AG04449 (cell line): ENCODE measurements at regions not wholly inside any gene's neighbourhood (a gene's known extent, or its start where the extent isn't known, plus 50 kb on each side); places are given as distances from the start of the nearest gene placed in this dataset.
"Not testable (repeated sequence)": the region's sequence is repeated elsewhere in the genome, so short reads cannot be mapped to it uniquely, and the experiment has no call there.

Experiments used
- CTCF ChIA-PET: fragments of 350-600 bp; formaldehyde crosslinking; extraction: SDS; loops from one replicate; lab custom pipeline; 2021; ENCODE audit warnings: antibody characterized with exemption; lab: Yijun Ruan, JAX
- POLR2A ChIA-PET: fragments of 400-600, 350-600 bp; formaldehyde crosslinking; extraction: SDS; loops from one replicate; lab custom pipeline; 2020; ENCODE audit warnings: antibody characterized with exemption, inconsistent platforms; lab: Yijun Ruan, JAX
- DNase-seq: peaks from one replicate; pipeline ENCODE4 v3.0.0-alpha.2; 2010; ENCODE audit warnings: low read depth, low spot score
- H3K4me3 ChIP-seq: 2 replicates; pipeline ENCODE4 v1.5.1; 2011; ENCODE audit warnings: low read depth, mild to moderate bottlenecking, control low read depth, low read length
- TF ChIP-seq, protein P1 (sequence below): IDR thresholded peaks from one replicate; pipeline ENCODE4 v1.5.1; 2011; ENCODE audit warnings: mild to moderate bottlenecking, moderate library complexity, low read length, control low read depth, inconsistent platforms; ENCODE audit not compliant: insufficient read depth; ENCODE audit errors: missing control alignments

DNA sequence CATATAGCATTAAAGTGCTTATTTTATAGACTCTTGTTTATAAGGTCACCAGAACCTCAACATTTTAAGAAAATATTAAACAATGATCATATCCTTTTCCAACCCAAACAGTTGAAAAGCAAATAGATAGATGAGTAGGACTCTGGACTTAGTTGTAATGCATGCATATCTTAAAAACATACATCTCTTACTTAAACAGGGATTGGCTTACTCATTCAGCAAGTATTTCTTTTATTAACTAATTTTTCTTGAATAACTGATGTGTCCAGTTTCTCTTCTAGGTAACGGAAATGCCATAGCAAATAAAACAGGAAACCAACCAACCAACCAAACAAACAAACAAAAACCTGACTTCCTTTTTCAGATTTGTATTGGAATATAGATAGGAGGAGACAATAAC lies 70.9 kb upstream of the NBPF4 start:
- TF ChIP-seq, protein P1, sequence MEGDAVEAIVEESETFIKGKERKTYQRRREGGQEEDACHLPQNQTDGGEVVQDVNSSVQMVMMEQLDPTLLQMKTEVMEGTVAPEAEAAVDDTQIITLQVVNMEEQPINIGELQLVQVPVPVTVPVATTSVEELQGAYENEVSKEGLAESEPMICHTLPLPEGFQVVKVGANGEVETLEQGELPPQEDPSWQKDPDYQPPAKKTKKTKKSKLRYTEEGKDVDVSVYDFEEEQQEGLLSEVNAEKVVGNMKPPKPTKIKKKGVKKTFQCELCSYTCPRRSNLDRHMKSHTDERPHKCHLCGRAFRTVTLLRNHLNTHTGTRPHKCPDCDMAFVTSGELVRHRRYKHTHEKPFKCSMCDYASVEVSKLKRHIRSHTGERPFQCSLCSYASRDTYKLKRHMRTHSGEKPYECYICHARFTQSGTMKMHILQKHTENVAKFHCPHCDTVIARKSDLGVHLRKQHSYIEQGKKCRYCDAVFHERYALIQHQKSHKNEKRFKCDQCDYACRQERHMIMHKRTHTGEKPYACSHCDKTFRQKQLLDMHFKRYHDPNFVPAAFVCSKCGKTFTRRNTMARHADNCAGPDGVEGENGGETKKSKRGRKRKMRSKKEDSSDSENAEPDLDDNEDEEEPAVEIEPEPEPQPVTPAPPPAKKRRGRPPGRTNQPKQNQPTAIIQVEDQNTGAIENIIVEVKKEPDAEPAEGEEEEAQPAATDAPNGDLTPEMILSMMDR = no peak
- no peak for DNase-seq
- ChIA-PET CTCF (no interaction called here), POLR2A (no interaction called here)
- no peak overlapping the region for H3K4me3 ChIP-seq

DNA sequence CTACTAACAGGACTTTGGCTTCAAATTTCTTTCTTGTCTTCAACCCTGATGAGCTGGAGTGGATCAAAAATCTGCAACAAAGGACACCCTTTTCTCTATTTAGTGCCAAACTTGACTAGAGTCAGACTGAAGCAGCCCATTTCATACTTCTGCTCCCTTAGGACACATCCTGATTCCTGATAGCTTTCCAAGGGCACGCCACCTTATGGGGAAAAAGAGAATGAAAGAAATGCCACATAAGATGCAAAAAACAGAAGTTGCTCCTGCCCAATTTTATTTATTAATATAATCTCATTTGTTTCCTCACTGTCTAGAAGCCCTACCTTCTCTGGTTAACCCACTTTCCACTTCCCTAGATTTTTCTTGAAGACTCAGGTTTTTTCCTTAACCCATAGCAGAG lies 72.7 kb upstream of the NBPF4 start:
- POLR2A ChIA-PET = no interaction called here
- TF ChIP-seq, protein P1 = peak; percentile 4

DNA sequence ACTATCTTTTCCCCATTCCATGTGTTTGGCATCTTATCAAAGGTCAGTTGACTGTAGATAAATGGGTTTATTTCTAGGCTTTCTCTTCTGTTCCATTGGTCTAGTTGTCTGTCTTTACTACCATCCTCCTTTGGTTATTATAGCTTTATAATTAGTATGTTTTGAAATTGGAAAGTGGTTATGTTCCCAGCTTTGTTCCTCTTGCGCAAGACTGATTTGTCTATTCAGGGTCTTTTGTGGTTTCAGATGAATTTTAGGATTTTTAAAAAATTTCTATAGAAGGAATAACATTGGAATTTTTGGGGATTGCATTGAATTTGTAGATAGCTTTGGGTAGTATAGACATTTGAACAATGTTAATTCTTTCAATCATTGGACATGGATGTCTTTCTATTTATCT lies 77.0 kb upstream of the NBPF4 start:
- CTCF ChIA-PET = no interaction called here
- no peak overlapping the region for H3K4me3 ChIP-seq
- DNase-seq = no peak
- POLR2A ChIA-PET = no interaction called here
- TF ChIP-seq, protein P1 = no peak

More for the DNA sequence above, 72.7 kb upstream of the NBPF4 start:
- CTCF ChIA-PET = interaction anchor here (1.1 kb wide), 1 partner anchor 327 kb away, joined by 6 read pairs; no protein-coding TSS in a partner anchor
- H3K4me3 ChIP-seq = no peak overlapping the region
- DNase-seq = no peak

DNA sequence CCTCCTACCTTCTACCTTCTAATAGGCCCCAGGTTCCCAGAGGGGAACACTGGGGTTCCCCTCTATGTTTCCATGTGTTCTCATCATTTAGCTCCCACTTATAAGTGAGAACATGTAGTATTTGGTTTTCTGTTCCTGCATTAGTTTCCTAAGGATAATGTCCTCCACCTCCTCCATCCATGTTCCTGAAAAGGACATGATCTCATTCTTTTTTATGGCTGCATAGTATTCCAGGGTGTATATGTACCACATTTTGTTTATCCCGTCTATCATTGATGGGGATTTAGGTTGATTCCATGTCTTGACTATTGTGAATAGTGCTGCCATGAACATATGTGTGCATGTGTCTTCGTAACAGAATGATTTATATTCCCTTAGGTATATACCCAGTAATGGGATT lies 81.5 kb upstream of the NBPF4 start:
- POLR2A ChIA-PET = not testable (repeated sequence)

DNA sequence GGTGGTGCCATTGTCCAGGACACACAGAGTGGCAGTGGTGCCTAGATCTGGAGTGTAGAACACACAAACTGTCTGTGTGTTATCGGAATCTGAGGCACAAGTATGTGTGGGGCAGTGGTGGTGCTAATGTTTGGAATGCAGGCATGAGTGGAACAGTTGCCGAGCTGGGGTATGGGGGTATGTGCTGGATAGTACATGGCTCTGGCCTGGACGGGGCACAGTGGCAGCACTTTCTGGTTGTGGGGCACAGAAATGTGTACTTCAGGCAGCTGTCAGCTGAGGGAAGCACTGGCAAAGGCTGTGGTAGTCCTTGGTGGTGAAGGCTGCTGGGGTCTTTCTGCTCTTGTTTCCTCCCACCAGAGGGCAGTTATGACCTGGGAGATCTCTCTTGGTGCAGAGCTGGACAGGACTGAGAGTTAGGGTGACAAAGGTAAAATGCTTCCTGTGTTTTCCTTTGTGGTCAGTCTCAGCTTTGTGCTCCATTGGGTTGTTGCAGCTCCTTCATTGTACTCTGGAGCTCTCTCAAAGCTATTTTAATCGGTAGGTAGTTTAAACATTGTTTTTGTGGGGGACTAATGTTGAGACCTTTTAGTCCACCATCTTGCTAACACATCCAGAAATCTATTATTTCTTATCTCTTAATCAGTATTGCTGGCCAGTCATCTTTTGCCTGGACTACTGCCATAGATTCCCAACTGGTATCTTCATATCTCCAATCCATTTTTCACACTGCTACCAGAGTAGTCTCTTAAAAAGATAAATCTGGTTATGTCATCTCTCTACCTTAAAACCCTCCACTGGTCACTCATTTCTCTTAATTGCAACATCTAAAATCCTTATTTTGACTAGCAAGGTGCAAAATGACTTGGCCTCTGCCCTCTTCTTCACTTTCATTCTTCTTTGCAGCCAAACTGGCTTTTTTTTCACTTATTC lies 83.9 kb upstream of the NBPF4 start:
- TF ChIP-seq, protein P1 = no peak
- DNase-seq = no peak
- ChIA-PET POLR2A (no interaction called here), CTCF (no interaction called here)
- H3K4me3 ChIP-seq = no peak overlapping the region

More for the DNA sequence above, 81.5 kb upstream of the NBPF4 start:
- DNase-seq, CTCF ChIA-PET, H3K4me3 ChIP-seq: not testable (repeated sequence)

DNA sequence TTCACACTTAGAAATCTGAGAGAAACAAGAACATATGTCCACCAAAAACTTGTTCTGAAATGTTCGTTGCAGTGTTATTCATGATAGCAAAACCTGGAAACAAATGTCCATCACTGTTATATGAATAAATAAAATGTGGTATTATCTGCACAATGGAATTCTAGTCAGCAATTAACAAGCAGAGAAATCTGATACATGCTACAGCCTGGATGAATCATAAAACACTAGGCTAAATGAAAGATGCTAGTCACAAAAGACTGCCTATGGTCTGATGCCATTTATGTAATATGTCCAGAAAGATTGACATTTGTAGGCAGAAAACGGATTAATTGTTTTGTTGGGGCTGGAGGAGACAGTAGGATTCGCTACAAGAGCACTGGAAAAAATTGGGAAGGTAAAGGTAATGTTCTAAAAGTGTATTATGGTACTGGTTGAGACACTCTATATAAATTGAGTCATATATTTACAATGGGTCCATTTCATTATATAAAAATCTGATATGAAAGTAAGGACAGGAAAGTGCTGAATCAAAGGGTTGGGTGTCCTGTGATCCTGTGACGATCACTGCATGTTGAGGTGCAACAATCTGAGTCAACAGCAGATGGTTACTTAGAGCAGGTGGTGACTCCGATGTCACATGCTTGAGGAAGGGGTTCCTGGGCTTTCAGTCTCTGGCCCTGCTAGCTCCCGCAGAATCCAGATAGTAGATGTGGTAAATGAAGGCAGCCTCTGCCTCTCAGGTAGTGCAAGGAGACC lies 102.1 kb upstream of the NBPF4 start:
- POLR2A ChIA-PET = no interaction called here
- no peak for DNase-seq
- no peak overlapping the region for H3K4me3 ChIP-seq
- CTCF ChIA-PET = no interaction called here
- TF ChIP-seq, protein P1 = no peak
